ENCODE measurements at regions not wholly inside any gene's neighbourhood (a gene's known extent, or its start where the extent isn't known, plus 50 kb on each side); places are given as distances from the start of the nearest gene placed in this dataset.
"Not testable (repeated sequence)": the region's sequence is repeated elsewhere in the genome, so short reads cannot be mapped to it uniquely, and the experiment has no call there.

DNA sequence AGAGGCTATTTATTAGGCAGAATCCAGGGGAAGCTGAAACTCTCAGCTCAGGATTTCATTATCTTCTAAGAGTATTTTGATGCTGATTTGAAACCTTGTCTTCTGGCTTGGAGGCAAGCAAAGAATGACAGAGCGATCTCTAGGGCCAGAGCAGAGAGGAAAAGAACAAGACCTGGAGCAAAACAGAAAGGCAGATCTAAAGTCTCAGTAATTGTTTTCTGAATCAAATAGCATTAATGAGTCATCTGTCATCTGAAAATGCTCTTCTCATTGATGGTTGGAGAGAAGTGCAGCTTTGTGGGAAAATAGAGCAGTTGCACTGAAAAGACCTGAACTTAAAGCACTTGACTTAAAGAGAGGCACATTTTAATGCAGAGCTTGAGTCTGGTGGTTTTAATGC is 385.9 kb downstream of the RAP2B start:
- no peak for DNase-seq (ENCODE audit: low spot score)
- Histone ChIP-seq H3K27me3 (no peaks in the 10 kb centered on the region), H3K9ac (no peak overlapping the region), H3K36me3 (no peaks in the 10 kb centered on the region), H3K79me2 (ENCODE audit: low read depth) (no peaks in the 10 kb centered on the region), H3K4me3 (no peak overlapping the region), H3K27ac (no peak overlapping the region), H2AFZ (replicated peaks) (peak overlapping the region; percentile 18), H3K9me3 (ENCODE audit: low read depth) (no peaks in the 10 kb centered on the region), H3K4me1 (no peaks in the 10 kb centered on the region), H3K4me2 (no peak overlapping the region), H3F3A (ENCODE audit: low read depth) (no peaks in the 10 kb centered on the region), H4K20me1 (ENCODE audit: low read depth) (no peaks in the 10 kb centered on the region)
- Mint-ChIP-seq H3K36me3 (no peaks in the 10 kb centered on the region), H3K27me3 (ENCODE audit: insufficient read depth, low read depth) (no peaks in the 10 kb centered on the region), H3K27ac (no peak overlapping the region), H3K4me1 (peaks cover 2% of the 10 kb centered on the region), H3K4me3 (no peak overlapping the region), H3K9me3 (no peaks in the 10 kb centered on the region)
- TF ChIP-seq EZH2 (IDR thresholded peaks at IDR 0.05): no peak
- TF ChIP-seq EZH2phosphoT487 (IDR thresholded peaks at IDR 0.05): no peak
- TF ChIP-seq, protein P1, sequence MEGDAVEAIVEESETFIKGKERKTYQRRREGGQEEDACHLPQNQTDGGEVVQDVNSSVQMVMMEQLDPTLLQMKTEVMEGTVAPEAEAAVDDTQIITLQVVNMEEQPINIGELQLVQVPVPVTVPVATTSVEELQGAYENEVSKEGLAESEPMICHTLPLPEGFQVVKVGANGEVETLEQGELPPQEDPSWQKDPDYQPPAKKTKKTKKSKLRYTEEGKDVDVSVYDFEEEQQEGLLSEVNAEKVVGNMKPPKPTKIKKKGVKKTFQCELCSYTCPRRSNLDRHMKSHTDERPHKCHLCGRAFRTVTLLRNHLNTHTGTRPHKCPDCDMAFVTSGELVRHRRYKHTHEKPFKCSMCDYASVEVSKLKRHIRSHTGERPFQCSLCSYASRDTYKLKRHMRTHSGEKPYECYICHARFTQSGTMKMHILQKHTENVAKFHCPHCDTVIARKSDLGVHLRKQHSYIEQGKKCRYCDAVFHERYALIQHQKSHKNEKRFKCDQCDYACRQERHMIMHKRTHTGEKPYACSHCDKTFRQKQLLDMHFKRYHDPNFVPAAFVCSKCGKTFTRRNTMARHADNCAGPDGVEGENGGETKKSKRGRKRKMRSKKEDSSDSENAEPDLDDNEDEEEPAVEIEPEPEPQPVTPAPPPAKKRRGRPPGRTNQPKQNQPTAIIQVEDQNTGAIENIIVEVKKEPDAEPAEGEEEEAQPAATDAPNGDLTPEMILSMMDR (IDR thresholded peaks at IDR 0.05): no peak

DNA sequence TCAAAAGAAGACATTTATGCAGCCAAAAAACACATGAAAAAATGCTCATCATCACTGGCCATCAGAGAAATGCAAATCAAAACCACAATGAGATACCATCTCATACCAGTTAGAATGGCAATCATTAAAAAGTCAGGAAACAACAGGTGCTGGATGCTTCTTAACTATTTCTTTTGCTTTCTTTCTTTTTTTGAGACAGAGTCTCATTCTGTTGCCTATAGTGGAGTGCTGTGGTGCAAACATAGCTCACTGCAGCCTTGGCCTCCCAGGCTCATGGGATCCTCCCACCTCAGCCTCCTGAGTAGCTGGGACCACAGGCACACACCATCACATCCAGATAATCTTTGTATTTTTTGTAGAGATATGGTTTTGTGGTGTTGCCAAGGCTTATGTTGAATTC is 387.7 kb downstream of the RAP2B start:
- DNase-seq (ENCODE audit: low spot score); H3K9me3 Mint-ChIP-seq; H3K27me3 Mint-ChIP-seq (ENCODE audit: insufficient read depth, low read depth); H3K27me3 ChIP-seq; H3K36me3 Mint-ChIP-seq; H4K20me1 ChIP-seq (ENCODE audit: low read depth); H3K4me3 Mint-ChIP-seq; H3K9ac ChIP-seq; H3K27ac ChIP-seq; H3K4me3 ChIP-seq; H3K27ac Mint-ChIP-seq; H3K4me1 ChIP-seq; H3K36me3 ChIP-seq; H3K4me1 Mint-ChIP-seq; H2AFZ ChIP-seq (replicated peaks); H3K79me2 ChIP-seq (ENCODE audit: low read depth); H3F3A ChIP-seq (ENCODE audit: low read depth); H3K4me2 ChIP-seq; H3K9me3 ChIP-seq (ENCODE audit: low read depth): not testable (repeated sequence)

DNA sequence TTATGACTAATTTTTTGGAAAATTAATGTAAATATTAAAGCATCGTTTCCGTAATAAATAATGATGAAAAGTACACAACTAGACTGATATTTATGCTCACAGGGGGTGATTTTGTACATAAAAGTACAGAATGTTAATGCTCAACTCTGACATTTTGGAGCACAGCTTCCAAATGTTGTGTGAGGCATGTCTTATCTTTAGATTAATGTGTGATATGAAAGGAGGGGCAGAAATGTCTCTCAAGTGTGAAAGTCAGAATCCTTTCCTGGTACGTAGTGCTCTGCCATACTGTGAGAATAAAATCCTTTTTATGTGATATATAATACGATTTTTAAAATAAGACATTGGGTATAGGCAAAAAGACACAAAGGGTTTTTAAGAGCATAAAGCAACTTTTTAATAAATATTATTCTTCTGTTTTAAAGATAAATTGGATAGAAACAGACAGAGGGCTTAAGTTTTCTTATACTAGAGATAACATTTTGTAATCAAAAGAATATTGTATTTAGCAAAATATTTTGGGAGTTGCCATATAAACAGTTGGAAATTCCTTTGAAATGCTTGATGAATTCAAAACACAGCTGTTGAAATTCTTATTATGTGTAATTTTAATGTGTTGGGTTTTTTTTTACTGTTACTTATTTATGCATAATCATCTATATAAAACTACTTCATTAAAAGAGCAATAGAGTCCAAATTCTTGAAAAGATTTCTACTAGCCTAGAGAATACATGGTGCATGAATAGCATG is 389.7 kb downstream of the RAP2B start:
- Histone ChIP-seq H2AFZ (replicated peaks) (no peak overlapping the region), H3K4me3 (no peak overlapping the region), H3K9ac (no peak overlapping the region), H4K20me1 (ENCODE audit: low read depth) (no peaks in the 10 kb centered on the region), H3K36me3 (no peaks in the 10 kb centered on the region), H3K27ac (no peak overlapping the region), H3K4me2 (no peak overlapping the region), H3K79me2 (ENCODE audit: low read depth) (no peaks in the 10 kb centered on the region), H3K27me3 (no peaks in the 10 kb centered on the region), H3K4me1 (no peaks in the 10 kb centered on the region), H3K9me3 (ENCODE audit: low read depth) (no peaks in the 10 kb centered on the region), H3F3A (ENCODE audit: low read depth) (no peaks in the 10 kb centered on the region)
- Mint-ChIP-seq H3K27ac (no peak overlapping the region), H3K4me3 (no peak overlapping the region), H3K27me3 (ENCODE audit: insufficient read depth, low read depth) (no peaks in the 10 kb centered on the region), H3K9me3 (no peaks in the 10 kb centered on the region), H3K4me1 (peaks cover 2% of the 10 kb centered on the region), H3K36me3 (no peaks in the 10 kb centered on the region)
- TF ChIP-seq EZH2phosphoT487 (IDR thresholded peaks at IDR 0.05) (no peak), EZH2 (IDR thresholded peaks at IDR 0.05) (no peak)
- TF ChIP-seq, protein P1 (IDR thresholded peaks at IDR 0.05): no peak
- DNase-seq (ENCODE audit: low spot score): no peak

DNA sequence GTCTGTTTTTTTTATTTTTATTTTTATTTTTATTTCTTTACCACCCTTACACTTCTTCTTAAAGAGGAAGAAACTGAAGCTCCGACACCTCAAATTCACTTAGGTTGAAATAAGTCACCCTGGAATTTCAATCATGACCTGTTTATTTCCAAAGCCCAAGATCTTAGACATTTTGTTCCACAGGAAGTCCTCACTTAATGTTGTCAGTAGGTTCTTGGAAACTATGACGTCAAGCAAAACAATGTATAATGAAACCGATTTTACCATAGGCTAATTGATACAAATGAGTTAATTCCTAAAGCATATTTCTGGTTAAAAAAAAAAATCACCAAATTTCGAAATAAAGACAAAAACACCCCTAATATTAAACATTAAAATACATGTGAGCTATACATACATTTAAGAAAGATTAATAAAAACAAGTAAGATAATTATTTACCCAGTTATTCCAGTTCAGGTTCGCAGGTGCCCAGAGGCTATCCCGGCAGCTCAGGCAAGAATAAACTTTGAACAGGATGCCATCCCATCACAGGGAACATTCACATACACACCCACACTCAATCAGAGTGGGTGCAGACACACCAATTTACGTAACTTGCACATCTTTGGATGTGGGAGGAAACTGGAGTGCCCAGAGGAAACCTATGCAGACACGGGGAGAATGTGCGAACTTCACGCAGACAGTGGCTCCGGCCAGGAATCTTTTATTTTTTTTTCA is 391.0 kb downstream of the RAP2B start:
- Histone ChIP-seq H3K27me3 (no peaks in the 10 kb centered on the region), H3K4me3 (no peak overlapping the region), H2AFZ (replicated peaks) (no peak overlapping the region), H3K79me2 (ENCODE audit: low read depth) (no peaks in the 10 kb centered on the region), H3K4me2 (no peak overlapping the region), H3K36me3 (no peaks in the 10 kb centered on the region), H4K20me1 (ENCODE audit: low read depth) (no peaks in the 10 kb centered on the region), H3F3A (ENCODE audit: low read depth) (no peaks in the 10 kb centered on the region), H3K4me1 (no peaks in the 10 kb centered on the region), H3K9ac (no peak overlapping the region), H3K9me3 (ENCODE audit: low read depth) (no peaks in the 10 kb centered on the region), H3K27ac (no peak overlapping the region)
- H3K9me3 Mint-ChIP-seq: peaks cover 2% of the 10 kb centered on the region
- peaks cover under 1% of the 10 kb centered on the region for H3K4me1 Mint-ChIP-seq
- no peak overlapping the region for H3K4me3 Mint-ChIP-seq
- H3K27me3 Mint-ChIP-seq (ENCODE audit: insufficient read depth, low read depth): no peaks in the 10 kb centered on the region
- no peaks in the 10 kb centered on the region for H3K36me3 Mint-ChIP-seq
- TF ChIP-seq EZH2 (IDR thresholded peaks at IDR 0.05) (no peak), EZH2phosphoT487 (IDR thresholded peaks at IDR 0.05) (no peak)
- TF ChIP-seq, protein P1 (IDR thresholded peaks at IDR 0.05): no peak
- no peak overlapping the region for H3K27ac Mint-ChIP-seq
- no peak for DNase-seq (ENCODE audit: low spot score)
